NCI-H1694 (cell line): ENCODE measurements at regions not wholly inside any gene's neighbourhood (a gene's known extent, or its start where the extent isn't known, plus 50 kb on each side); places are given as distances from the start of the nearest gene placed in this dataset.
"Not testable (repeated sequence)": the region's sequence is repeated elsewhere in the genome, so short reads cannot be mapped to it uniquely, and the experiment has no call there.

Experiments used
- DNase-seq: peaks from one replicate; lab custom pipeline; 2025; lab: John Stamatoyannopoulos, UW

DNA sequence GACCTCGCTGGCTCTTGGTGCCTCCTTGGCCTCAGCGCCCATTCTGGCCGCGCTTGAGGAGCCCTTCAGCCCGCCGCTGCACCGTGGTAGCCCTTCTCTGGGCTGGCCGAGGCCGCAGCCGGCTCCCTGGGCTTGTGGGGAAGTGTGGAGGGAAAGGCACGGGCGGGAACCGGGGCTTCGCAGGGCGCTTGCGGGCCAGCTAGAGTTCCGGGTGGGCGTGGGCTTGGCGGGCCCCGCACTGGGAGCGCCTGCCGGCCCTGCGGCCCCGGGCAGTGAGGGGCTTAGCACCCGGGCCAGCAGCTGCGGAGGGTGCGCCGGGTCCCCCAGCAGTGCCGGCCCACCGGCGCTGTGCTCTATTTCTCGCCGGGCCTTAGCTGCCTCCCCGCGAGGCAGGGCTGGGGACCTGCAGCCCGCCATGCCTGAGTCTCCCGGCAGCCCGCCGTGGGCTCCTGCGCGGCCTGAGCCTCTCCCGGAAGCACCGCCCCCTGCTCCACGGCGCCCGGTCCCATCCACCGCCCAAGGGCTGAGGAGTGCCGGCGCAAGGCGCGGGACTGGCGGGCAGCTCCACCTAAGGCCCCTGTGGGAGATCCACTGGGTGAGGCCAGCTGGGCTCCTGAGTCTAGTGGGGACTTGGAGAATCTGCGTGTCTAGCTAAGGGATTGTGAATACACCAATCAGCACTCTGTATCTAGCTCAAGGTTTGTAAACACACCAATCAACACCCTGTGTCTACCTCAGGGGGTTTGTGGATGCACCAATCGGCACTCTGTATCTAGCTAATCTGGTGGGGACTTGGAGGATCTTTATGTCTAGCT lies 141.1 kb downstream of the SLCO4C1 start:
- DNase-seq, result not testable (repeated sequence)

DNA sequence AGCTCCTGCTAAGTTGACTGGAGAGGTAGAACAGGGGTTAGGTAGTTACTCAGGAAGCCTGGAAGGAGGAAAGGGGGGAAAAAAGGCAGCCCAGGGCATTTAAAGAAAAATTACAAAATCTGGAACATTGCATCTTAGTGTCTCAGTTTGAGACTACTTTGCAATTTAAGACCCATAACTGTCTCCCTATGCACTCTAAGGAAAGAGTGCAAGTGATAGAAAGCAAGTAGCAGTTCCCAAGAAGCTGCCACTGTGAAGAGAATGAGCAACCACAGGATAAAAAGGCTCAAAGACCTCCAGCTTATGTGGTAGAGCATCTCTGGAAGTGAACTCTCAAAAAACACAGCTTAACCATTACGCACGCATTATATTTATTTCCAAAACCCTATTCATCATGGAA lies 141.8 kb downstream of the SLCO4C1 start:
- DNase-seq, result no peak

DNA sequence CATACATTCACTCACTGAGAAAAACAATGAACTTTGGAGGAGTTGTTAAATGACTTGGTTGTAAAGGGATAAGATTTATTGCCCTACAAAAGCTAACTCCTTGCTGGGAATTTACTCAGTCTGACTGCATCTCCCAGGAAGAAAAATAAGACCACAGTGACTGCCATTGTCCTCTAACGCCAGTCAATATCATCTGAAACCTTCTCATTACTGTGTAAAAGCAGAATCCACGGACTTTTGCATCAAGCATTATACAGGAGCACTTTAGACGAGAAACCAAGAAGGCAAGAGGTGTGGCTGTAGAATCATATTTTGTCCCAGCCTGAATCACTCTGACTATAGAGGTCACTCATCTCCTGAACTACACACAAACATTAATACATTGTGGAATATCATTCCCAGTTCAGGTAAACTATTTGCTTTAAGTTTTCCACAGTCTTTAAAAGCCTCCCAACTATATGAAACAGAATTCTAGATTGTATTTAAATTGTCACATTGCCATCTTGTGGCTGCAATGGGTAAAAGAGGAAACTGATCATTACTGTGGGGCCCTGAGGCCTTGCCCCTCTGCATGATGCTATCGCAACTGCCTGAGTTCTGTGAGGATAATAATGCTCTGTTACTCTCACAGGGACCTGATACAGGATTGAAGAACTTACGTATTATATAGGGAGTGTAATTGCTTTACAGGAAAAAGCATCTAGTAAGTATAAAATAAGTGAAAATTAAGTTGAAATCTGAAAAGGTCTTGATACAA lies 142.9 kb downstream of the SLCO4C1 start:
- no peak for DNase-seq

DNA sequence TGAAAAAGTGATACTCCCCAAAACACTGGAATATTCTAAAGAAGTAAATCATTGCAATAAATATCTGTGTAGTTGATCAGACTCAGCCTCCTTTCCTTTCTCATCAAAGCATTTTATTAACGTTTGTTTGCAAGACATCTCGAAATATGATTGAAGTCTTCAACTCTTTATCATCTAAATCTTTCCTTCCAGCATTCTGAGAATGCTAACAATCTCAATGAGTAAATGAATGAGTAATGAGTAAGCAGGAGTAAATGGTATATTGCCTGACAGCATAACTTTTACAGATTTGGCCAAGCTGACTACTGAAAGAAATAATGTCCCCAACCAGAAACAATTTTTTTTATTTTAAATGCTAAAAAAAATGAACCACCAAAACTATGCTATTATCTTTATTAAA lies 157.1 kb downstream of the SLCO4C1 start:
- no peak for DNase-seq

DNA sequence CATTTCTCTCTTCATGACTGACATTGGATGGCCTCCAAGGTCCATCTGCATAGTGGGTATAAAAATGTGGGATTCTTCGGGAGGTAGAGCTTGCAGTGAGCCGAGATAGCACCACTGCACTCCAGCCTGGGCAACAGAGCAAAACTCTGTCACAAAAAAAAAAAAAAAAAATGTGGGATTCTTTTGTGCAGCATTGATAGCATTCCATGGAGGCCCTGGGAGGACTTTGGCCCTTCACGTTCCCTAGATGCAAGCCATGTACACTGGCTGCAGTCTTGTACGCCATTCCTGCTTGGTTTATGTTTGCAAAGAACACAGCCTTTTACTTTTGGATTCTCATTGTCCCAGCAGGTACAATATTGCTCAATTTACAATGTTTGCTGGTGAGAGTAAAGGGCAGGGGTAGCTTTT lies 157.8 kb downstream of the SLCO4C1 start:
- no peak for DNase-seq

DNA sequence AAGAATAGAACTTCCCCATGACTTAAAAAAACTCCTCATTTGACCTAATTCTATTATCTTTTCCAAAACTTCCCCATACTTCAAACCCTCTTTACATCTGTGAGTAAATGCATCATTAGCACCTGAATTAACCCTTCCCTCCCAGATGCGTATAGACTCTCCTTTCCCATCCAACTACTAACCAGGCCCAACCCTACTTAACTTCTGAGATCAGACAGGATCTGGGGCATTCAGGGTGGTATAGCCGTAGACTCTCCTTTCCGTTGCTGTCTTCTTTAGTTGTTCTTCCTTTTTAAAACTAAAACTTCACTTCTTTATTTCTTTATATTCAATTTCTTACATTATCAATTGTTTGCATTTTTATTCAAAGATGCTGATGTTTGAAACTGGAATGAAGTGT lies 165.2 kb downstream of the SLCO4C1 start:
- no peak for DNase-seq

DNA sequence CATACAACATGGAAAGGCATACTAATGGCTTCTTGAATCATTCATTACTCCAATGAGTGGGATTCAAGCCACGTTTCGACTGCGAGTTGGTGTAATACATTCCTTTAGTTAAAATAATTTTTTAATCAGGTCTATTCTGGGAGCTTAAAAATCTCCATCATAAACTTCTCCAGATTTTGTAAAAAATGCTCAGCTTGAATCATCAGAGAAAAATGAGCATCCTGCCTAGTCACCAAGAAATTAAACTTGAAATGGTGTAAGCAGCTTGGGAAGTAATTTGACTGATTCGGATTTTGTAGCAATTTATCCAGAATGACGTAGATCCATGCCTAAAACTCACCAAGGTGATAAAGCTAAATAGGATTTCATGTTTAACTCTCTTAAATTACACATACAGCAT lies 165.7 kb downstream of the SLCO4C1 start:
- DNase-seq, result no peak

DNA sequence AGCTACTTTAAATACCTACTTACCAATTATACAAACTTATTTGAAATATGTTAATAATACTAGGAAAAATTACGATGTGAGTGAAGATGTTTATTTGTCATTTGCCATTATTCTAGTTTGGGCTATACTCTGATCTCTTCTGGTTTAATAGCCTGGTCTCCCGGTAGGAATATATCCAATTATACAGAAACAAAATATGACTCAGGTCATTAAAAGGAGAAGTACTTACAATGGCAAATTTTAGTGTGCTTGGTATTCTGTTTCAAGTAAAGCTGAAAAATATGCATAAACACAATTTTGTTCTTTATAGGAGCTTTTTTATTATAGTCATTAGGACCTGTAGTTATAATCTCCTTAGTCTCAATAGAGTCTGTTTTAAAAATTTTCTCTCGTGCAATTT lies 176.8 kb downstream of the SLCO4C1 start:
- DNase-seq, result no peak

DNA sequence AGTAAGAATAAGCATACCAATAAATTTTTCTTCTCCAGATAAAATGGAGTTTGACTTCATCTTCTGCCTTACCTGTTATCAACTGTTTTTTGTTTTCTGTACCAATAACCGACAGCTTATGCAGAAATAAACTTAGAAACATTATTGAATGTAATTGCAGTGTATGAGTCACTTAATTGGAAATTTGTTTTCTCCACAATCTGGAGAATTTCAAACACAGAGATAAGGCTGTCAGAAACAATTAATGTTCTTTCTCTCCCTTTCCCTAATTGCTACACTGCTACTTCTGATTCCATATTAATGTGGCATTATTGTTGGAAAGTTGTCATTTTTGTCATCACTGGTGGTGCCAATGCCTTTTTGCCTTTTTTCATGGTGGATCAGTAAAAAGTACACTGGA lies 180.3 kb downstream of the SLCO4C1 start:
- no peak for DNase-seq

DNA sequence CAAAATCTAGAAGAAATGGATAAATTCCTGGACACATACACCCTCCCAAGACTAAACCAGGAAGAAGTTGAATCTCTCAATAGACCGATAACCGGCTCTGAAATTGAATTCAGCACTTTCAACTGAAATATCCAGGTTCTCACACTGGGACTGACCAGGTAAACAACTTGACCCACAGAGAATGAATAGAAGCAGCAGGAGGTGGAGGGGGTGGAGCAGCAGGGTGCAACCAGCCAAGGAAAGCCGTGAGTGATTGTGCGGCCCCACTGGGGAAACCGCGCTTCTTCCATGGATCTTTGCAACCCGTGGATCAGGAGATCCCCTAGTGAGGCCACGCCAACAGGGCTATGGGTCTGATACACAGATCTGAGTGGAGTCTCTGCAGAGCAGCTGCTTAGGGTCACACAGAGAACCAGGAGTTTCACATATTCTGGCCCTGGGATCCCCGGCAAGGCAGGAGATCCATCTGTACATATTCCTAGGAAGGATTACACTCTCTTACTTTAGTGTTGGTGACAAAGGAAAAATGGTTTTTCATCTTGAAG lies 181.5 kb downstream of the SLCO4C1 start:
- no peak for DNase-seq

DNA sequence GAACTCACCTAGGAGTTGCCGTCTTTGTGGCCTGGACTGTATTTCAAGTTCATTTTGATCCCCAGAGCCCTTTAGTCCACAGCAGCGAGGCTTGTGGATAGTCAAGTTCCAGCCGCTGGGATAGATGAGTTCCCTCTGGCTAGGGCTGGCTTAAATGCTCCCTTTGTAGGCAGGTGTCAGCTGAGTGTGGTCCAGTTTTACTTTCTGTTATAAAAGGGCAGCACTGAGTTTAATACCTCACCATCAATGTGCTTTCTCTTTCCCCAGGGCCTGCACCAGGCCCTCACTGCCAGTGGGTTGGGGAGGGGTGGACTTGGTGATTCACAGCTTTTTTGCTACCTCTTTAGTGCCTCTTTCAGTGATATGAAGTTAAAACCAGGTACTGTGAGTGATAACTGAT lies 188.2 kb downstream of the SLCO4C1 start:
- DNase-seq, result no peak

DNA sequence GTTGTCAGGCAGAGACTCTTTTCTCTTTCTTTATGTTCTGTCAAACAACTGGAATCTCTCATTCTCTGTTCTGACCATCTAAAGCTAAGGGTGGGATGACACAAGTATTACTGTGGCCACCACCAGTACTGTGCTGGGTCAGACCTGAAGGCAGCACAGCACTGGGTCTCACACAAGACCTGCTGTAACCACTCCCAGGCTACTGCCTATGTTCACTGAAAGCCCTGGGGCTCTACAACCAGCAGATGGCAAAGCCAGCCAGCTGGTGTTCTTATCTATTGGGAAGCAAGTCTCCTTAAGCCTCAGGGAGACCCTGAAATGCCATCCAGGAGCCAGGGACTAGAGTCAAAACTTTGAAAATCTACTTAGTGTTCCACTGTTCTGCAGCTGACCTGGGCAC lies 189.5 kb downstream of the SLCO4C1 start:
- DNase-seq, result no peak

DNA sequence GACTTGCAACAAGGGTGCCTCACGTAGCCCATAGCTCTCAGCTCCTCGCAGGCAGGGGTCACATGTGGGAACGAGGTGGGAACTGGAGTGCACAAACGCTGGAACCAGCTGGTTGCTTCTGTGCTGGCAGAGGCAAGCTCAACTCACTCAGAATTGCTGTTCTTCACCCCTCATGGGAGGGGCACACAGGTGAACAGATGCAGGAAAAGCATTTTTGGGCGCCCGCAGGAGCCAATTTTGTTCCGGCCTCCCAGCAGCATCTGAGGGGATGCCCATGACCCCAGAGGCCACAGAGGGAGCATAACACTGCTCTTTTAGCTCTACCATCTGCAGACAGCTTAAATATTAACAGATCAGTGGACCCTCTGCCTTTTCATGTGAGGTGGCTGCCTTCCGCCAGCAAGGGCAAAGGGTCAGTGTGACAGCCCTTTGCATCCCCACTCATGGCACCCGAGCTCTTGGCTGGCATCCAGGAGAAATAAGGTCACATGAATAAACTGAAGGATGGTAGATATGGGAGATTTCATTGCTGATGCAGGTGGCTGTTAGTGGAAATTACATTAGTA lies 196.2 kb downstream of the SLCO4C1 start:
- no peak for DNase-seq

DNA sequence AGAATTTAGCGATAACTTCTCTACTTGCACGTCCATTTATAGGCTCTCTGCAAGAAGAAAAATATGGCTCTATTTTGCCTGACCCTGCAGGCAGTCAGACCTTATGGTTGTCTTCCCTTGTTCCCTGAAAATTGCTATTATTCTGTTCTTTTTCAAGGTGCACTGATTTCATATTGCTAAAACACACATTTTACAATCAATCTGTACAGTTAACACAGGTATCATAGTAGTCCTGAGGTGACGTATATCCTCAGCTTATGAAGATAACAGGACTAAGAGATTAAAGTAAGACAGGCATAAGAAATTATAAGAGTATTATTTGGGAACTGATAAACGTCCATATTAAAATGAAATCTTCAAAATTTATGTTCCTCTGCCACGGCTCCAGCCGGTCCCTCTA lies 197.0 kb downstream of the SLCO4C1 start:
- not testable (repeated sequence) for DNase-seq

DNA sequence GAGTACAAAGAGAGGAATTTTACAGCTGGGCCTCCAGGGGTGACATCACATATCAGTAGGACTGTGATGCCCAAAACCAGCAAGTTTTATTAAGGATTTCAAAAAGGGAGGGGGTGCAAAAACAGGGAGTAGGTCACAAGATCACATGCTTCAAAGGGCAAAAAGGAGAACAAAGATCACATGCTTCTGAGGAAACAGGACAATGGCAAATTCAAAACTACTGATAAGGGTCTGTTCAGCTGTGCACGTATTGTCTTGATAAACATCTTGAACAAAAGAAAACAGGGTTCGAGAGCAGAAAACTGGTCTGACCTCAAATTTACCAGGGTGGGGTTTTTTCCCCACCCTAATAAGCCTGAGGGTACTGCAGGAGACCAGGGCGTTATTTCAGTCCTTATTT lies 197.5 kb downstream of the SLCO4C1 start:
- DNase-seq, result not testable (repeated sequence)

DNA sequence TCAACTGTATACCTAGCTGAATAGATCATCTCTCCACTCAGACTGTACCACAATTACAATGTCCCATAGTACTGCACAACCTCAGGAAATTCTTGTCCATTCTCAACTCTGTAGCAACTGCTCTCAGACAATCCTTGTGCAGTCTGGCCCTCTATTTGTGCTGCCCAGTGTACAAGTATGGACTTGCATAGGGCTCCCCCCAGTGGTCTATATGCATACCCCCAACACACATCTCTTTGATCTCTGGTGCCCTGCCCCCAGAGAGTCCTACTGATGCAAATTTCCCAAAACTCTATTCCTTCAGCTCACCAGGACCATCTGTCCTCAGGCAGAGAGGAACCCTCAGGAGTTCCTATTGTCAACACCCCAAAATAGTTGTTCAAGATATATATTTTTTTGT lies 205.3 kb downstream of the SLCO4C1 start:
- DNase-seq, result peak; percentile 7

DNA sequence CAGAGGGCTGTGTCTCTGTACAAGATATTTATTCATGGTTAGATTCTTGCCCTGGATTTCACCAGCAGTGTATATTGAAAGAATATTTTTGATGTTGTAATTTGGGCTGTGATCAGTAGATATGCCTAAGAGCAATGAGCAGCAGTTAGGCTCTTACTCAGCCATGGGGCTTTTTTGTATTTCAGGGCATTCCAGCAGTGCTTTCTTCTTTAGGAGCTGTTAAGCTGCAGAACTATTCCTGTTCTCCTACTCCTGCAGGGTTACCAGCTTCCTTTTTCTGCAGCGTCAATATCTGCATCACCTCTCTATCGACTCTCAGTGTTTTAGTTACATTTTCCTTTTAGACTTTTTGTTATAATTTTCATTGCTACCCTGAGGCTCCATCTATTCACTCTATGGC lies 206.2 kb downstream of the SLCO4C1 start:
- no peak for DNase-seq

DNA sequence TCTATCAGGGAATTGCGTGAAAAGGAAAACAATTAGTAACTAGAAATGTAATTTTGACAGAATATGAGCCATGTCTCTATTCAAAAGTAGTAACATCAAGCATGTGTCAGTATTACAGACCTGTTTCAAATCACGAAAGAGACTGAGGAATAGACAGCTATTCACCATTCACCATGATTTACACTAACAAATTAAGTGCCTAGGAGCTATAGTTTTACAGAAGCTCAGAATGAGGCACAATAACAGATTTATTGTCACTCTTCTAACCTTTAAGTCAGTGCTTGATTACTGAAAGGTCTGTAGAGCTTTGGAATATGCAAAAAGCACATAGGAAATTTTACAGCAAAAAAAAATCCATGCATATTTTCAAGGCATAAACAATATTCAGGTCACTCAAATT lies 208.2 kb downstream of the SLCO4C1 start:
- no peak for DNase-seq

DNA sequence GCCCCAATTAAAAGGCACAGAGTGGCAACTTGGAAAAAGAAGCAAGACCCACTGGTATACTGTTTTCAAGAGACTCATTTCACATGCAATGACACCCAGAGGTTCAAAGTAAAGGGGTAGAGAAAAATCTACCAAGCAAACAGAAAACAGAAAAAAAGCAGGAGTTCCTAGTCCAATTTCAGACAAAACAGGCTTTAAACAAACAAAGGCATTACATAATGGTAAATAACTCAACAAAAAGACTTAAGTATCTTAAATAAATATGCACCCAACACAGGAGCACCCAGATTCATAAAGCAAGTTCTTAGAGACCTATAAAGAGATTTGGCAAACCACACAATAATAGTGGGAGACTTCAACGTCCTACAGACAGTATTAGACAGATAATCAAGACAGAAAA lies 215.8 kb downstream of the SLCO4C1 start:
- no peak for DNase-seq

DNA sequence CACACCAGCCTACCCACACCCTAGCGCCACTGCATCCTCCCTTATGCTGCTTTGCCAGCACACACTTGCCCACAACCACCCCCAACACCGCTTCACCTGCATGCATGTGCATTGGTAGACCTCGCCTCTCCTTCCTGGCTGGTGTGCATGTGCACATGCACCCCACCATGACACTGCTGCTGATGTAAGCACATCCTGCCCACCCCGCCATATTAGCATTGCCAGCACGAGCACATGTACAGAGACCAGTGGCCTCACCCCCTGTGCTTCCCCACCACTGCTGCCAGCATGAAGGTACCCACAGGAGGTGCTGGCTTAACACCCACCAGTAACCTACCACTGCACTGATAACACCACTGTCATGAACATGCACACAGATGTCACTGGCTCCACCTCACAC lies 218.2 kb downstream of the SLCO4C1 start:
- no peak for DNase-seq

DNA sequence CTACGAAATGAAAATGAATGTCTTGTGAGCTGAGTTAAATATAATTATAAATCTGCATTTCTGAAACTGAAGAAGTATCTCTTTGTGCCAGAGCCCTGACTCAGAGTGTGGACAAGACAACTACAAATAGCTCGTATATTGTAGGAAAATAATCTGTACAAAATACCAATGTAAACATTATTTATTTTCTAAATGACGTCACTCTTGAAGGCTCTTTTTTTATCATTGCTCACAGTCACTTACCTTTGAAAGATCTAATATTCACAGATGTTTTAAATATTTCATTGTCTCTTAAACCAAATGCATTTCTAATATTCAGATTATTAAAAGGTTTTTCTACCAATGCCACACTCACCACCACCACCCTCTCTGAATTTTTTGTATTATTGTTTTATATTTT lies 226.1 kb downstream of the SLCO4C1 start:
- DNase-seq, result no peak

DNA sequence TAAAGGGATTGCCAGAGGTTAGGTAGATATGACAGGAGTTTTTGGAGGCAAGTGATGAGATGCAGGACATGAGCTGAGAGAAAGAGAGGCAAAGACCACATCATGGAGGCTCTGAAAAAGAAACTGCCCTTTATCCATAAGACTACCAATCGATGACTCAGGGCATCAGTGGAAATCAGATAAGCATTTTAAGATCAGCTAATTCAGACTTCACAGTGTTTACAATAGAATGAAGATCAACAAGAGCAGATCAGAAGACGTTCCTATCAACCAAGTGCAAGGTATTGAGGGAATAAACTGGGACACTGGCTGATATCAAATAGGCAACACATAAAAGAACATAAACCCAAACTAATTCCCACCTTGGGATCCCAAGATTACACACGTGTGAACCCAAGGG lies 227.2 kb downstream of the SLCO4C1 start:
- DNase-seq, result no peak

DNA sequence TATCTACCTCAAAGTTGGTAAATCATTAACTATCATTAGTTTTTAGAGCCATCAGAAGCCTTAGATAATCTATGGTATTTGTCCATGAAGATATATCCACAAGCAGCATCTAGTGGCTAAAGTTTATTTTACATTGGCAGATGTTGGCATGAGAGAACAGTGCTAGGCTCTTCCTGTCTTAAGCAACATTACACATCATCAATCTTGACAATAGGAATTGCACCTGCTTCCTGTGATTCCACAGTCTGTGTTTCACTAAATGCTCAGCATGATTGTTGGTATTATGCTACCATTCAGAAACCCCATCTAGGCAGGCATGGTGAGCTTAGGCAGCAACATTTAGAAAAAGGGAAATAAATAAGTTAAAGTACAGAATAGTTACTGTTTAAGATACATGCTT lies 246.6 kb downstream of the SLCO4C1 start:
- DNase-seq, result no peak
